ENCODE measurements at regions not wholly inside any gene's neighbourhood (a gene's known extent, or its start where the extent isn't known, plus 50 kb on each side); places are given as distances from the start of the nearest gene placed in this dataset.

- no peak for TF ChIP-seq EZH2phosphoT487 (IDR thresholded peaks at IDR 0.05; ENCODE audit: low read length)
- no peak for TF ChIP-seq CTCF (IDR thresholded peaks at IDR 0.05; ENCODE audit: low read length)
- no peak for TF ChIP-seq EZH2 (optimal IDR thresholded peaks at IDR 0.05; ENCODE audit: low read depth, low read length)
Measured at GRCh38 chr3:13141991-13142412, 68.8 kb upstream of the IQSEC1 start.
